ENCODE measurements at regions not wholly inside any gene's neighbourhood (a gene's known extent, or its start where the extent isn't known, plus 50 kb on each side); places are given as distances from the start of the nearest gene placed in this dataset.
A peak's percentile ranks its signal among the peaks of the same experiment; 100 is the strongest.

- H3K79me2 ChIP-seq (ENCODE audit: control insufficient read depth, low read length), result no peaks in the 10 kb centered on the region
- no peak overlapping the region for H3K4me3 ChIP-seq (ENCODE audit: low read length)
- H4K20me1 ChIP-seq (ENCODE audit: control insufficient read depth, insufficient read depth, low read depth, low read length), result no peaks in the 10 kb centered on the region
- no peaks in the 10 kb centered on the region for H3K9me2 ChIP-seq (replicated peaks; ENCODE audit: control insufficient read depth, low read length)
- peaks cover 5% of the 10 kb centered on the region; the same call in 1 of the 2 replicates for H3K9me3 ChIP-seq (ENCODE audit: control insufficient read depth, insufficient read depth, low read length)
- no peak for TF ChIP-seq EZH2phosphoT487 (IDR thresholded peaks at IDR 0.05; ENCODE audit: borderline replicate concordance, low read length)
- no peak for TF ChIP-seq CTCF (IDR thresholded peaks at IDR 0.05; ENCODE audit: low read depth, low read length, poor library complexity, severe bottlenecking)
- no peak overlapping the region for H3K27ac ChIP-seq (ENCODE audit: low read depth, low read length)
- no peaks in the 10 kb centered on the region for H3F3A ChIP-seq (ENCODE audit: control insufficient read depth, insufficient read depth)
- peaks cover 33% of the 10 kb centered on the region for H3K27me3 ChIP-seq (ENCODE audit: control insufficient read depth, low read length)
- peaks cover 7% of the 10 kb centered on the region; the same call in 1 of the 2 replicates for H3K4me1 ChIP-seq (ENCODE audit: control insufficient read depth, low read length)
- H3K36me3 ChIP-seq (ENCODE audit: control insufficient read depth, low read length), result no peaks in the 10 kb centered on the region
- no peak overlapping the region for H3K4me2 ChIP-seq (ENCODE audit: low read length)
Measured at GRCh38 chr9:129337336-129338140, 159.5 kb upstream of the IER5L start.

- H3K27me3 ChIP-seq (ENCODE audit: control insufficient read depth, low read length), result peaks cover 33% of the 10 kb centered on the region
- no peak overlapping the region for H3K27ac ChIP-seq (ENCODE audit: low read depth, low read length)
- H4K20me1 ChIP-seq (ENCODE audit: control insufficient read depth, insufficient read depth, low read depth, low read length), result no peaks in the 10 kb centered on the region
- no peaks in the 10 kb centered on the region for H3K9me2 ChIP-seq (replicated peaks; ENCODE audit: control insufficient read depth, low read length)
- peaks cover 5% of the 10 kb centered on the region; the same call in 1 of the 2 replicates for H3K9me3 ChIP-seq (ENCODE audit: control insufficient read depth, insufficient read depth, low read length)
- H3K36me3 ChIP-seq (ENCODE audit: control insufficient read depth, low read length), result no peaks in the 10 kb centered on the region
- TF ChIP-seq CTCF (IDR thresholded peaks at IDR 0.05; ENCODE audit: low read depth, low read length, poor library complexity, severe bottlenecking), result no peak
- no peak for TF ChIP-seq EZH2phosphoT487 (IDR thresholded peaks at IDR 0.05; ENCODE audit: borderline replicate concordance, low read length)
- no peaks in the 10 kb centered on the region for H3F3A ChIP-seq (ENCODE audit: control insufficient read depth, insufficient read depth)
- H3K79me2 ChIP-seq (ENCODE audit: control insufficient read depth, low read length), result no peaks in the 10 kb centered on the region
- H3K4me3 ChIP-seq (ENCODE audit: low read length), result no peak overlapping the region; the same call in 1 of the 2 replicates
- peak overlapping the region; percentile 46 for H3K4me2 ChIP-seq (ENCODE audit: low read length)
- H3K4me1 ChIP-seq (ENCODE audit: control insufficient read depth, low read length), result peaks cover 7% of the 10 kb centered on the region; the same call in 1 of the 2 replicates
Measured at GRCh38 chr9:129336601-129337331, 158.7 kb upstream of the IER5L start.

- peaks cover 5% of the 10 kb centered on the region; the same call in 1 of the 2 replicates for H3K9me3 ChIP-seq (ENCODE audit: control insufficient read depth, insufficient read depth, low read length)
- no peak overlapping the region; the same call in 1 of the 2 replicates for H3K4me3 ChIP-seq (ENCODE audit: low read length)
- no peak overlapping the region for H3K27ac ChIP-seq (ENCODE audit: low read depth, low read length)
Measured at GRCh38 chr9:129336130-129336528, 158.1 kb upstream of the IER5L start.

More at GRCh38 chr9:129336130-129336528, 158.1 kb upstream of the IER5L start:
- H3K4me1 ChIP-seq (ENCODE audit: control insufficient read depth, low read length), result peaks cover 7% of the 10 kb centered on the region; the same call in 1 of the 2 replicates
- H4K20me1 ChIP-seq (ENCODE audit: control insufficient read depth, insufficient read depth, low read depth, low read length), result no peaks in the 10 kb centered on the region
- TF ChIP-seq EZH2phosphoT487 (IDR thresholded peaks at IDR 0.05; ENCODE audit: borderline replicate concordance, low read length), result no peak
- no peak for TF ChIP-seq CTCF (IDR thresholded peaks at IDR 0.05; ENCODE audit: low read depth, low read length, poor library complexity, severe bottlenecking)
- no peaks in the 10 kb centered on the region for H3K79me2 ChIP-seq (ENCODE audit: control insufficient read depth, low read length)
- H3K4me2 ChIP-seq (ENCODE audit: low read length), result peak overlapping the region; percentile 46
- H3K36me3 ChIP-seq (ENCODE audit: control insufficient read depth, low read length), result no peaks in the 10 kb centered on the region
- H3K27me3 ChIP-seq (ENCODE audit: control insufficient read depth, low read length), result peaks cover 33% of the 10 kb centered on the region
- H3K9me2 ChIP-seq (replicated peaks; ENCODE audit: control insufficient read depth, low read length), result no peaks in the 10 kb centered on the region
- H3F3A ChIP-seq (ENCODE audit: control insufficient read depth, insufficient read depth), result no peaks in the 10 kb centered on the region

Measured in DOHH2 (cell line).